Hematopoietic multipotent progenitor cell treated with erythropoietin and hydrocortisone succinate and interleukin-3 and kit ligand, for 6 days (in vitro differentiated cells): ENCODE measurements at regions not wholly inside any gene's neighbourhood (a gene's known extent, or its start where the extent isn't known, plus 50 kb on each side); places are given as distances from the start of the nearest gene placed in this dataset.

Experiments
- DNase-seq: peaks from one replicate; pipeline ENCODE4 v3.0.0-alpha.2; 2015

DNA sequence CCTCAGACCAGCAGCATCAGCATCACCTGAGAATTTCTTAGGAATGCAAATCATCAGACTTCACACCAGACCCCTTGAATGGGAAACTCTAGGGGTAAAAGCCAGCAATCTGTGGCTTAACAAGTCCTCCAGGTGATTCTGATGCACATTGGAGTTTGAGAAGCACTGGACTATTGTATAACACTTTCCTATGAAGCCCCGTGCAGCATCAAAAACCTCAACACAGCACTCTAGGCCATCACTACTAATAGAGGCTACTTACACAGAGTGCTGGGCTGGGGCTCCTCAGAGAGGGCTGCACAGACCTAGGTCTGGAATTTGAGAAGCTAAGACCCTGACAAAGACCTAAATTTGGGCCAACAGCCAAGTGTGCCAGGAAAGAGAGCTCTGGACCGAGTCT is 95.7 kb upstream of the ARAP3 start:
- no peak for DNase-seq

DNA sequence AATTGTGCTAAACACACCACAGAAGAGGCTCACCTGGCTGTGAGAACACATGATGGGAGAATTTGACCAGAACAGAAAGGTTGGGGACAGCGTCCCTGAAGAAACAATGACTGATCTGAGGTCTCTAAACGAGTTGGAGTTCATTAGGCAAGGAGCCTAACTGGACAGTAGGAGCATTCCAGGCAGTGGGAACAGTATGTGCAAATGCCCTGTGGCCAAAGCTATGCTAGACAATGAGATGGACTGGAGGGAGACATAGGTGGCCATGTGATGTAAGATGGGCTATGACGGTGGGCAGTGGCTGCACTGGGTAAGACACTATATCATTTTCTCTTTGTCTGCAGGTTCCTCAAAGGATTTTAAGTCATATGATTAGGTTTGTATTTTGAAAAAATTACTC is 95.1 kb upstream of the ARAP3 start:
- DNase-seq = no peak

GRCh38 chr5:141773779-141774562 is 91.9 kb upstream of the ARAP3 start:
- DNase-seq = no peak

GRCh38 chr5:141772281-141772680 is 90.3 kb upstream of the ARAP3 start:
- DNase-seq = no peak

DNA sequence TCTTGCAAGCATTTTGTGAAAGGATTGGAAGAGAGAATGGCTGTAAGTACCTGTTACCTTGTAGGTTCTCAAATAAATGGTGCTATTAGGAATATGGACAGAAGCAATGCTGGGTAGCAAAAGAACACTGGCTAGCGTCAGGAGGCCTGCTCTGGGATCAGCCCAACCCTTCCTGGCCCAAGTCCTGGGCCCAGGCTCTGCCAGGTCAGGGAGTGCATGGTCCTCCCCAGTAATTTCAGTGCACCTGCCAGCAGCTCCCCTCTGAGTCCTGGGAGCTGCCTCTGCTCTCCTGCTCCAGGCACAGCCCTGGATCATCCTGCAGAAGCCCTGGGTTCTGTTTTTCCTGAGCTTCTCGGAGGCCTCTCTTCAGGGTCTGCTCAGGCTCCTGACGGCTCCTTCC is 89.5 kb upstream of the ARAP3 start:
- no peak for DNase-seq

DNA sequence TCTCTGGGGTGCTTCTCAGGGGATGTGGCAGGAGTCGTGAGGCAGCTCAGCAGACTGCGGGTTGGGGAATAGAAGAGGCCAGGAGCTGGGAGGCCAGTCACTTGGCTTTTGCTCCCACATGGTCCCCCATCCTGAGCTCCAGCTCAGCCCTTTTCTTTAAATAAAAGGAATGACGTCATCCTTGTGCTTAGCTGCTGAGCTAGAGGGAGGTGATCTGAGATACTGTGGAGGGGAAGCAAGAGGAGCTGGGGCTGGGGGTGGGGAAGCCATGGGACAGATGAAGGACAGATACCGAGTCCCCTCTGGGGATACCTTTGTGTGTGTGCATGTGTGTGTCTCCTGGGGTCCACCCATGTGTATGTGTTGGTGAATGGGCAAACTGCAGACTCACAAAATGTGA is 89.0 kb upstream of the ARAP3 start:
- DNase-seq = no peak

DNA sequence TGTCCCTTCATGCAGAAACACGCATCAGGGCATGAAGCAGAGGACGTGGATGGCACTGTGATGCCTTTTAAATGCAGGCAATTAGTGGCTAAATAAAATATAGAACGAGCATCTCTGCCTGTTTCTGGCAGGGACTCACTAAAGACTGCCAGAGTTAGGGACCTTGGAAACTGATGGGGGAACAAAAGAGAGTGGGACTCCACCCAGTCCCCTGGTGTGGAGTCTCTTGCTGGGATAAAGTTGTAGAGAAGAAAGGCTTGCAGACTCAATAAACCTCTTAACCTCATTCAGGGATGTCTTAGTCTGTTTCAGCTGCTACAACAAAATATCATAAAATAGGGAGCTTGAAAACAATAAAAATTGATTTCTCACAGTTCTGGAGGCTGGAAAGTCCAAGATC is 87.6 kb upstream of the ARAP3 start:
- no peak for DNase-seq

- no peak for DNase-seq
These were observed 85.6 kb upstream of the ARAP3 start for GRCh38 chr5:141767671-141768070.

DNA sequence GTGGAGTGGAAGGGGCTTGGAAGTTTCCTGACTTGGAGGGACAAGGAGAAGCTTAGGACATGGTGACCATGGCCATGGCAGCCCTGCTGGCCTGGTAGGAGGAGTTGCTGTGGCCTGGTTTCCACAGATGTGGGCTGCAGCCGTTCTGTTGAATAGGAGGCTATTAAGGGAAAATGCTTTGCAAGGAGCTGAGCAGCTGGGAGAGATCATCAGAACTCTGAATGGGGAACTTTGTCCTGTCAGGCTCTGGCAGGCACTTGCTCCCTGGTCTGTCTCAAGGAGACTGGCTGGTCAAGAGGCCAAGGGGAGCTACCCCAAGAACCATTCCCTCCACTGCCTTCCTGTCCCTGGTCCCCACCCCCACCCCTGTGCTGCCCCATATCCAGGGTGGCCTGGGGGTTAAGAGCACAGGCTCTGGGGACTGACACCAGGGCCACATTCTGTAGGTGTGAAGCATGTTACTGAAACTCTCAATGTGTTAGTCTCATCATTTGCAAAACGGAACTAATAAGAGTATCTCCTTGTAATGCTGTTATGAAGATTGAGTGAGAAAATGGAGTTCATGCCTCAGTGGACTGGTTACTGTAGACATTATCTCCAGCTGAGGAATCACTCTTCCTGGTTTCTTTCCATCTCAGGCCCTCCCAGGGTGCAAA is 84.0 kb upstream of the ARAP3 start:
- no peak for DNase-seq

- no peak for DNase-seq
These were observed 81.5 kb upstream of the ARAP3 start for GRCh38 chr5:141763541-141763940.

DNA sequence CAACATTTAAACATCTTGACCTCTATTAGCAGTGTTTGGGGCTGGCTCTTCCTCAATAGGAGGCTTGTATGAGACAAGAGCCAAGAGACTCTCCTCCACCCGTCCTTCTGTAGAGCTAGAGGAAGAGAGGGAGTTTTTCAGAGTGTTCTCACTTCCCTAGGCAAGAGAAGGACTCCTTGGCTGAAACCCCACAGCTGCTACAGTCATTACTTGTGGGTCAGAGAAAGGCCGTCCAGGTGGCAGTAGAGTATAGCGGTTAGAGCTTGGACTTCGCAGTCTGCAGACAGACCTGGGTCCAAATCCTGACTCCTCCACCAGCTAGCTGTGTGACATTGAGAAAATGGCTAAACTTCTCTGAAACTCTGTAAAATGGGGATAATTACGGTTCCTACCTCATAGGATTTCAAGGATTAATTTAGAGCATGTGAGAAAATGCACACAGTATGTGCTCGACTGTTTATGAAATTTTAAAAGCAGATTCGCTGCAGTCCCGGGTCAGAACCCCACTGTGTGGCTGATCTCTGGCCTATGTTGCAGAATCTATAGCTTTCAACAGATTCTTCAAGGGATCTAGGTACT is 80.8 kb upstream of the ARAP3 start:
- DNase-seq = no peak

DNA sequence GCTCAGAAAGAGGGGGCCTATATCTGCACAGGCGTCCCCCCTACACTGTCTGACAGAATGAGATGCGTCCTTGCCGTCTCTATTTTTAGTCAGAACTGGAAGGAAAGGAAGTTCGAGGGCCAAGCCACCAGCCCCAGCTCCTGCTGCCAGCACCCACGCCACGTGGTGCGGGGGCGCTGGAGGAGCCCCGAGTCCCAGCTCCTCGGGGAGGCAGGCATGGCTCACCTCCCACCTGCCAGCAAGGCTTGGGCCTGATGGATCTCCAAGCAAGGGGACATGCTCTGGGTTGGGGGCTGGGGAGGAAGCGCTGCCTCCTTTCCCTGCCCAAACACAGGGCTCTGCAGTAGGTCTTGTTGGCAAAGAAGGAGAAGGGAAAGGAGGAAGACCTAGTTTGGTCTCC is 80.3 kb upstream of the ARAP3 start:
- DNase-seq = no peak

GRCh38 chr5:141760753-141761152 is 78.7 kb upstream of the ARAP3 start:
- no peak for DNase-seq

- no peak for DNase-seq
These were observed 78.2 kb upstream of the ARAP3 start for GRCh38 chr5:141760193-141760592.

GRCh38 chr5:141758310-141758998 is 76.4 kb upstream of the ARAP3 start:
- no peak for DNase-seq

- DNase-seq = peak; percentile 9
These were observed 75.4 kb upstream of the ARAP3 start for GRCh38 chr5:141757402-141757801.

DNA sequence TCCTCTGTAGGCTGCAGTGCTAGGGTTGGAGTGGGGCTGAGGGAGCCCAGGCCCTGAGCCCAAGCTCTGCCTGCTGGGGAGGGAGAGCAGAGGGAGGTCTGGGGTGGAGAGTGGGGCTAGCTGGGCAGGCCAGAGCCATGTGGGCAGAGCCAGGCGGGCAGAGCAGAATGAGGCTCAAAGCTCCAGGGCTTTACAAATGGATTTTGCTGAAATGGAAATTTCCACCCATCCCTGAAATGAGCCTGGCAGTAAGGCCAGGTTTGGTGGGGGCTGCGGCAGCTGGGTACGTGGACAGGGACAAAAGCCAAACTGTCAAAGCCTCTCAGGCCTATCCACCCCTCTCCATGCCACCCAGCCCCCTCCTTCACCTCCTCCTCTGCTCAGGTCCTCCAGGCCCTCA is 74.2 kb upstream of the ARAP3 start:
- DNase-seq = no peak

GRCh38 chr5:141753971-141754713 is 72.1 kb upstream of the ARAP3 start:
- peak; percentile 78 for DNase-seq

DNA sequence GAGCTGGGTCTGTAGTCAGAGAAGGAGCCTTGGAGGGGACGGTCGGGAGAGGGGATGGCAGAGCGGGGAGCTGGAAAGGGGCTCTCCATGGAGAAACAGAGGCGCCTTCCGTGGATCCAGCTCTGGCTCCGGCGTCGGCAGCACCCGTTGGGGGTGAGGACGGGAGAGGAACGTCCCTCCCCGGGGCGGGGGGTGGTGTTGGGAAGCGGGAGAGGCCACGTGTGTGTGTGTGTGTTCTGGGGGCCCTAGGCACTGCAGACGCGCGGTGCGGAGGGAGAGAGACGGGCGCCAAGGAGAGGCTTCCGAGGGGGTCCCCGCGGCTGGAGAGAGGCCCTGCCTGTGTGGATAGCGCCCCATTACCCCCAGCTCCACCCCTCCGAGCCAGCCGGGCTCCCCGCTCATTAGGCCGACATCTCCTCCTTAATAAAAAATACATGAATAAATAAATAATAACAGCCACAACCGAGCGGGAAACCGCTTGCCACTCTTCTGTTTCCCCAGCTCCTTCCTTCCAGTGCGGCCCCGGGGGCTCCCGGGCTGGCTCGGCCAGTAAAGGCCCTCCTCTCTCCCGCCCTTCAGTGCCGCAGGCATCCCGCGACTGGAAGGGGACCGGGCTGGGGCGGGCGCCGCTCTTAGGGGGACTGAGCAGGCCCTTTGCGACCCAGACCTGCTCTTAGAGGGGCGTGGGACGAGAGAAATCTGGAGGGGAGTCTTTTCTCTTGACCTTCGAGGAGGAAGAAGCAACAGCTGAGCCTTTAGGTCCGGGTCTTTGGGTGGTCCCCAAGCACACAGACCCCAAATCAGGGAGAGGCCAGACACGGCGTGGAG is 71.3 kb upstream of the ARAP3 start:
- DNase-seq = no peak

DNA sequence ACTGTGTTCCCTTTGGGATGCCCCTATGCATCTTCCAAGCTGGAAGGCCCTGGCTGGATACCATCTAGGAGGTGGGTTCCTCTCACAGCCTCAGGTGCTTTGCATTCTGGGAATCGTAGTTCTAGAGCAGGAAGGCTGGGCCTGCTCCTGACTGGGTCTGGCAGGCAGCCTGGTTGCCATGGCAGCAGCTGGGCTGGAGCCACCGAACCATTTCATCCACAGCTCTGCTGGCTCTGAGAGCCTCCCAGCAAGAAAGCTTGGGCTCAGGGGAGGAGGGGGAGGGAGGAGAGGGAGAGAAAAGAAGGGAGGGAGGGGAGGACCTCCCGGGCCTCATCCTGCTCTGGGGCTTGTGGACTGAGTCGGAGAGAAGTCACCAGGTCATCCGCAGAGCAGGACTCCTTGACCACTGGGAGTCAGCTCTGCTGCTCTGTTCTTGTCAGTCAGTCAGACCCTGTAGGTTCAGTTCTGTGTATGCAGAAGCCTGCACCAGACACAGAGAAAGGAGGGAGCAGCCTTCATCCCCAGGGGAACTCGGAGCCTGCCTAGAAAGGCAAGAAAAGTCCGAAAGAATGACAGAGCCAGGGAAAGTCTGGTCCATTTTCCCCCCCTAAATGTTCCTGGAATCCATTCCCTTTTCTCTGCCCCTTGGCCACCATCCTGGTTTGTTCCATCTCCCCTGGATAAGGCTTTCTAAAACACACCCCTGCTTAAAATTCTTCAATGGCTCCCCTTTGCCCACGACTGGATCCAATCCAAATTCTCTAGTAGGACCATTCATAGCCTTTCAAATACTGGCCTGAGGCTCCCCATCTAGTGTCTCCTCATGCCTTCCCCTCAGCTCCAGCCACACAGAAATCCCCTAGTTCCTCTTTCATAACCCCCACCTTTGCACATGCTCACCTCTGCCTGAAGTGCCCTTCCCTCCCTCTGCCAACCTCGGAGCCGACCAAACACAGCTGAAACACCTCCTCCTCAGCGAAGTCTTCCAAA is 65.4 kb upstream of the ARAP3 start:
- peak; percentile 18 for DNase-seq

- DNase-seq = no peak
These were observed 64.4 kb upstream of the ARAP3 start for GRCh38 chr5:141746395-141746794.
